GM12874 (cell line): ENCODE measurements at regions not wholly inside any gene's neighbourhood (a gene's known extent, or its start where the extent isn't known, plus 50 kb on each side); places are given as distances from the start of the nearest gene placed in this dataset.

Experiments used
- TF ChIP-seq, protein P1 (sequence below): IDR thresholded peaks from 2 replicates; pipeline ENCODE4 v1.5.1; 2011; ENCODE audit warnings: low read depth, mild to moderate bottlenecking, control low read depth, low read length, moderate library complexity; ENCODE audit not compliant: insufficient read depth

GRCh38 chr10:121051171-121051570, 200.0 kb downstream of the WDR11 start:
- TF ChIP-seq, protein P1, sequence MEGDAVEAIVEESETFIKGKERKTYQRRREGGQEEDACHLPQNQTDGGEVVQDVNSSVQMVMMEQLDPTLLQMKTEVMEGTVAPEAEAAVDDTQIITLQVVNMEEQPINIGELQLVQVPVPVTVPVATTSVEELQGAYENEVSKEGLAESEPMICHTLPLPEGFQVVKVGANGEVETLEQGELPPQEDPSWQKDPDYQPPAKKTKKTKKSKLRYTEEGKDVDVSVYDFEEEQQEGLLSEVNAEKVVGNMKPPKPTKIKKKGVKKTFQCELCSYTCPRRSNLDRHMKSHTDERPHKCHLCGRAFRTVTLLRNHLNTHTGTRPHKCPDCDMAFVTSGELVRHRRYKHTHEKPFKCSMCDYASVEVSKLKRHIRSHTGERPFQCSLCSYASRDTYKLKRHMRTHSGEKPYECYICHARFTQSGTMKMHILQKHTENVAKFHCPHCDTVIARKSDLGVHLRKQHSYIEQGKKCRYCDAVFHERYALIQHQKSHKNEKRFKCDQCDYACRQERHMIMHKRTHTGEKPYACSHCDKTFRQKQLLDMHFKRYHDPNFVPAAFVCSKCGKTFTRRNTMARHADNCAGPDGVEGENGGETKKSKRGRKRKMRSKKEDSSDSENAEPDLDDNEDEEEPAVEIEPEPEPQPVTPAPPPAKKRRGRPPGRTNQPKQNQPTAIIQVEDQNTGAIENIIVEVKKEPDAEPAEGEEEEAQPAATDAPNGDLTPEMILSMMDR = no peak

DNA sequence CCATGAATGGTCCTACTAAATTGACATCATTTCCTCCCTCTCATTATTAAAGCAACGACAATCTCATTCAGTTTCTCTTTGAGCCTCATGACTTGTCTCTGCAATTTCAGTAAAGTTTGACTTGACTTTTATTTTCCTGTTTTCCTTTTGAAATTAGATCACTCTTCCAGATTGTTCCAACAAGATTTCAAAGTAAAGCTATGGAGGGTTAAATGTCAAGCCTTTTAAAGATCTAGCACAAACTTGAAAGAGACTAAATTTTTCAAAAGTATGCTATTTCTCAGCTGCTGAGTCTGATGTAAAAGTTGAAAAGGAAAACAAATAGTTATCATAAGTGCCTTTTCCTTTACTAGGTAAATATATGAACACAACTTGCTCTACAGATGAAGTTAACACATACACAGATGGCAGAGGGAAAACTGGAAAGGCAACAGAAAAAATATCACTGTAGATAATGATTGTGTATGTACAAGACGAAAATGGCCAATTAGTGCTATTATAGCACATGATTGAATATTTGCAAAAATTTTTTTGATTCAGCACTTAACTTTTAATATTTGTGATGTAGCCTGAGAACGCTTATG, 200.6 kb downstream of the WDR11 start:
- TF ChIP-seq, protein P1 = no peak

GRCh38 chr10:121053151-121053550, 202.0 kb downstream of the WDR11 start:
- TF ChIP-seq, protein P1 = no peak

DNA sequence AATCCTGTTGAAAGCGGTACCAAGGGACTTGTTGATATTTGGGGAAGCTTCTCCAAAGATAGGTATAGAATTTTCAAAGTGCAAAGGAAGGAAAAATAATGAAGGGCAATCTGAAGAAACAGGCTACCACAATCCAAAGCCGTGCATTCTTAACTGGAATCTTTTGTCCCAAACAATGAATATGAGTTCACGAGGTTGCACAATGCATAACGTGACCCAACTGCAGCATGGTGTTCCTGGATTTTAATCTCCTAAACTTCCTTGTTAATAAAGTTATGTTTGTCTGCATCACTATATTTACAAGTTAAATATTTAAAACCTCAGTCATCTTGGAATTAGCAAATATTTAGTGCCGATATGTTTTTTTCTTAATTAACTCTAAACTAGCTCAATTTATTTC, 203.7 kb downstream of the WDR11 start:
- TF ChIP-seq, protein P1 = no peak

GRCh38 chr10:121057269-121057668, 206.1 kb downstream of the WDR11 start:
- TF ChIP-seq, protein P1 = no peak

- TF ChIP-seq, protein P1 = no peak
These were observed 206.9 kb downstream of the WDR11 start for GRCh38 chr10:121058082-121058481.

DNA sequence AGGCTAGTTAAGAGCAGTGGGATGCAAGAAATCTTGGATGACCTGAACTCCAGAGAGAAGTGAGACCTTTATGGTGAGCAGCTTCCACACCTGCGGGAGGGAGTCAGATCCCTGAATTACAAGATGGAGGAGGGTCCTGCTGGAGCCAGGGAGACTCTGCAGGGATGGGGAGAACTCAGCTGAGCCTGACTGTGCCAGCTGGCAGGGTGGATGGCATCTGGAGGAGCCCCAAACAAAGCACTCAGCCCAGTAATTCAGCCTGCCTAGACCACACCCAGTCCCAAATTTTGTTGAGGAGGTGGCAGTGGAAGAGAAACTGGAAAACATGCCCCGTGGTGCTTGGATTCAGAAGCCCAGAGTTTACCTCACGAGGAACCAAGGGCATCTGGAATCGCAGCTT, 208.2 kb downstream of the WDR11 start:
- TF ChIP-seq, protein P1 = no peak
